H1 (cell line): ENCODE measurements at regions not wholly inside any gene's neighbourhood (a gene's known extent, or its start where the extent isn't known, plus 50 kb on each side); places are given as distances from the start of the nearest gene placed in this dataset.

Source experiments
- BRCA1 ChIP-seq: IDR thresholded peaks from 2 replicates; pipeline ENCODE4 v1.6.1; 2012; ENCODE audit warnings: low read depth, low read length, improper control_type of control experiment
- EZH2 ChIP-seq: fragments of 200-600 bp; sonication (generic); IDR thresholded peaks from 2 replicates; pipeline ENCODE4 v1.7.1; 2012; ENCODE audit warnings: low read depth, mild to moderate bottlenecking, moderate library complexity, low read length, inconsistent platforms; ENCODE audit not compliant: severe bottlenecking
- JUND ChIP-seq: IDR thresholded peaks from 2 replicates; pipeline ENCODE4 v1.6.1; 2011; ENCODE audit warnings: mild to moderate bottlenecking, improper control_type of control experiment, low read length

DNA sequence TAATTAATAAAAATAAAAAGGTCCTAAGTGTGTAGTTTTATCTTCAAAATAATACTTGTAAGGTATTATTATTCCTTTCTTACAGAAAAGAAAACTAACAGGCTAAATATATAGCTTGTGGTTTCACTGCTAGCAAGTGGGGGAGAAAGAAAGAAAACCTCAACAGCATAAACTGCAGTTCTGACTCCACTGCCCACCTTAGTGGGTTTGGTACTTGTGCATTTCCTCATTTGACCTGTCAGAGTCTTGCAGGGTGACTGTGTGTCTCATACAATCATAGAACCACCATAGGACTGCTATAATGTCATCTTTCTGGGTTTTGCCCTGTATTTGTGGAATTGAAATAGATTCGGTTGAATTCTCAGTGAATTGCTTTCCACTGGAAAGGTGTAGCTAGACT lies 94.7 kb upstream of the PUDP start (continued):
- no peak for TF ChIP-seq EZH2
- TF ChIP-seq JUND: no peak
- no peak for TF ChIP-seq BRCA1
